Erythroblast (primary cell): ENCODE measurements at regions not wholly inside any gene's neighbourhood (a gene's known extent, or its start where the extent isn't known, plus 50 kb on each side); places are given as distances from the start of the nearest gene placed in this dataset.

Experiments
- DNase-seq, 2 experiments: peaks; one replicate each; lab custom pipeline; 2025; lab: John Stamatoyannopoulos, UW
- GATA1 ChIP-seq: IDR thresholded peaks from 2 replicates; pipeline ENCODE4 v1.6.1; 2011; ENCODE audit warnings: low read depth, mild to moderate bottlenecking, control low read depth, low read length, moderate library complexity
- POLR2A ChIP-seq: IDR thresholded peaks from 2 replicates; pipeline ENCODE4 v1.6.1; 2011; ENCODE audit warnings: mild to moderate bottlenecking, low read length

- no peak for DNase-seq
- TF ChIP-seq POLR2A, result no peak
- no peak for TF ChIP-seq GATA1
Measured at GRCh38 chr7:142428094-142428493, 170.2 kb upstream of the PRSS58 start.

- DNase-seq, result no peak
Measured at GRCh38 chr7:142425281-142425680, 167.4 kb upstream of the PRSS58 start.

GRCh38 chr7:142422621-142423020 lies 164.8 kb upstream of the PRSS58 start:
- TF ChIP-seq GATA1, result no peak
- no peak for TF ChIP-seq POLR2A
- no peak for DNase-seq

More at GRCh38 chr7:142425281-142425680, 167.4 kb upstream of the PRSS58 start:
- TF ChIP-seq GATA1, result no peak
- TF ChIP-seq POLR2A, result no peak

GRCh38 chr7:142420554-142421362 lies 162.9 kb upstream of the PRSS58 start:
- no peak for TF ChIP-seq GATA1
- DNase-seq, result no peak

- TF ChIP-seq GATA1 (no peak), POLR2A (no peak)
- DNase-seq, result no peak
Measured at GRCh38 chr7:142418326-142418725, 160.5 kb upstream of the PRSS58 start.

- DNase-seq, result no peak
- TF ChIP-seq GATA1 (no peak), POLR2A (no peak)
Measured at GRCh38 chr7:142414915-142415314, 157.1 kb upstream of the PRSS58 start.

GRCh38 chr7:142414135-142414534 lies 156.3 kb upstream of the PRSS58 start:
- no peak for DNase-seq
- no peak for TF ChIP-seq GATA1
- TF ChIP-seq POLR2A, result no peak

- no peak for DNase-seq
- TF ChIP-seq GATA1 (no peak), POLR2A (no peak)
Measured at GRCh38 chr7:142413280-142414000, 155.6 kb upstream of the PRSS58 start.

GRCh38 chr7:142412551-142413193 lies 154.8 kb upstream of the PRSS58 start:
- TF ChIP-seq GATA1 (no peak), POLR2A (no peak)
- DNase-seq, result peak; percentile 56 to 62

GRCh38 chr7:142409471-142409870 lies 151.6 kb upstream of the PRSS58 start:
- TF ChIP-seq GATA1, result no peak
- TF ChIP-seq POLR2A, result no peak
- DNase-seq, result no peak

GRCh38 chr7:142408794-142409193 lies 150.9 kb upstream of the PRSS58 start:
- DNase-seq, result no peak
- TF ChIP-seq POLR2A (no peak), GATA1 (no peak)

- TF ChIP-seq POLR2A, result no peak
- TF ChIP-seq GATA1, result no peak
- DNase-seq, result no peak
Measured at GRCh38 chr7:142407939-142408570, 150.2 kb upstream of the PRSS58 start.

- no peak for DNase-seq
Measured at GRCh38 chr7:142405122-142405765, 147.4 kb upstream of the PRSS58 start.

GRCh38 chr7:142401951-142402350 lies 144.1 kb upstream of the PRSS58 start:
- no peak for DNase-seq
- TF ChIP-seq GATA1, result no peak
- TF ChIP-seq POLR2A, result no peak

More at GRCh38 chr7:142405122-142405765, 147.4 kb upstream of the PRSS58 start:
- TF ChIP-seq POLR2A (no peak), GATA1 (no peak)
